ENCODE measurements at regions not wholly inside any gene's neighbourhood (a gene's known extent, or its start where the extent isn't known, plus 50 kb on each side); places are given as distances from the start of the nearest gene placed in this dataset.
A peak's percentile ranks its signal among the peaks of the same experiment; 100 is the strongest.

- H3K4me3 Mint-ChIP-seq = no peak overlapping the region
- ChIA-PET CTCF (no interaction called here), POLR2A (no interaction called here)
- intact Hi-C loops (cut with micrococcal nuclease) = no loop called here
- H3K27ac Mint-ChIP-seq = no peak overlapping the region
- peaks cover 29% of the 10 kb centered on the region for H3K27me3 Mint-ChIP-seq
- no peaks in the 10 kb centered on the region for H3K9me3 Mint-ChIP-seq
- no peak for DNase-seq
- no peaks in the 10 kb centered on the region for H3K36me3 Mint-ChIP-seq
- H3K4me1 Mint-ChIP-seq (ENCODE audit: low read depth) = no peaks in the 10 kb centered on the region
These were observed 98.0 kb upstream of the GPR26 start for GRCh38 chr10:123567984-123568739.

GRCh38 chr10:123568751-123569150 is 97.4 kb upstream of the GPR26 start:
- H3K27ac Mint-ChIP-seq = no peak overlapping the region
- no peaks in the 10 kb centered on the region for H3K4me1 Mint-ChIP-seq (ENCODE audit: low read depth)
- no peak for DNase-seq
- H3K36me3 Mint-ChIP-seq = no peaks in the 10 kb centered on the region
- no peaks in the 10 kb centered on the region for H3K9me3 Mint-ChIP-seq
- ChIA-PET POLR2A (no interaction called here), CTCF (no interaction called here)
- peaks cover 29% of the 10 kb centered on the region for H3K27me3 Mint-ChIP-seq
- intact Hi-C loops (cut with micrococcal nuclease) = no loop called here
- H3K4me3 Mint-ChIP-seq = no peak overlapping the region

- Mint-ChIP-seq H3K36me3 (no peaks in the 10 kb centered on the region), H3K4me3 (no peak overlapping the region), H3K4me1 (ENCODE audit: low read depth) (no peaks in the 10 kb centered on the region), H3K27ac (no peak overlapping the region), H3K9me3 (no peaks in the 10 kb centered on the region), H3K27me3 (peaks cover 32% of the 10 kb centered on the region)
- ChIA-PET POLR2A (no interaction called here), CTCF (no interaction called here)
- no peak for DNase-seq
- intact Hi-C loops (cut with micrococcal nuclease) = no loop called here
These were observed 96.6 kb upstream of the GPR26 start for GRCh38 chr10:123569436-123570035.

- ChIA-PET CTCF (no interaction called here), POLR2A (no interaction called here)
- H3K27me3 Mint-ChIP-seq = peaks cover 36% of the 10 kb centered on the region
- H3K36me3 Mint-ChIP-seq = no peaks in the 10 kb centered on the region
- no peak overlapping the region for H3K27ac Mint-ChIP-seq
- no peaks in the 10 kb centered on the region for H3K9me3 Mint-ChIP-seq
- no peak overlapping the region for H3K4me3 Mint-ChIP-seq
- no peaks in the 10 kb centered on the region for H3K4me1 Mint-ChIP-seq (ENCODE audit: low read depth)
- intact Hi-C loops (cut with micrococcal nuclease) = no loop called here
- no peak for DNase-seq
These were observed 95.9 kb upstream of the GPR26 start for GRCh38 chr10:123570051-123570897.

- H3K27me3 Mint-ChIP-seq = peaks cover 36% of the 10 kb centered on the region
- no peak overlapping the region for H3K27ac Mint-ChIP-seq
- H3K36me3 Mint-ChIP-seq = no peaks in the 10 kb centered on the region
- ChIA-PET POLR2A (no interaction called here), CTCF (interaction anchor here (0.7 kb wide), 1 partner anchor 98 kb away, joined by 3 read pairs; no protein-coding TSS in a partner anchor)
- H3K4me1 Mint-ChIP-seq (ENCODE audit: low read depth) = no peaks in the 10 kb centered on the region
- no peaks in the 10 kb centered on the region for H3K9me3 Mint-ChIP-seq
- no peak for DNase-seq
- intact Hi-C loops (cut with micrococcal nuclease) = no loop called here
- H3K4me3 Mint-ChIP-seq = no peak overlapping the region
These were observed 95.1 kb upstream of the GPR26 start for GRCh38 chr10:123570898-123571515.

GRCh38 chr10:123571978-123572377 is 94.2 kb upstream of the GPR26 start:
- Mint-ChIP-seq H3K27me3 (peaks cover 36% of the 10 kb centered on the region), H3K4me3 (no peak overlapping the region), H3K36me3 (no peaks in the 10 kb centered on the region), H3K27ac (no peak overlapping the region), H3K9me3 (no peaks in the 10 kb centered on the region), H3K4me1 (ENCODE audit: low read depth) (no peaks in the 10 kb centered on the region)
- intact Hi-C loops (cut with micrococcal nuclease) = no loop called here
- ChIA-PET CTCF (interaction anchor here (0.7 kb wide), 1 partner anchor 97 kb away, joined by 3 read pairs; no protein-coding TSS in a partner anchor), POLR2A (no interaction called here)
- no peak for DNase-seq

- peak; percentile 51 for DNase-seq
- Mint-ChIP-seq H3K4me1 (ENCODE audit: low read depth) (no peaks in the 10 kb centered on the region), H3K9me3 (no peaks in the 10 kb centered on the region), H3K4me3 (no peak overlapping the region), H3K27ac (no peak overlapping the region), H3K27me3 (peaks cover 32% of the 10 kb centered on the region), H3K36me3 (no peaks in the 10 kb centered on the region)
- intact Hi-C loops (cut with micrococcal nuclease) = no loop called here
- CTCF ChIA-PET = interaction anchor here (0.6 to 2.3 kb wide), 10 partner anchors 9 to 928 kb away, joined by 3 to 9 read pairs (median 3); no protein-coding TSS in a partner anchor
- POLR2A ChIA-PET = no interaction called here
These were observed 92.7 kb upstream of the GPR26 start for GRCh38 chr10:123573236-123574108.

GRCh38 chr10:123574109-123574698 is 92.0 kb upstream of the GPR26 start:
- intact Hi-C loops (cut with micrococcal nuclease) = no loop called here
- H3K27ac Mint-ChIP-seq = no peak overlapping the region
- H3K4me3 Mint-ChIP-seq = no peak overlapping the region
- CTCF ChIA-PET = interaction anchor here (1.0 to 2.3 kb wide), 5 partner anchors 8 to 929 kb away, joined by 3 to 9 read pairs (median 5); no protein-coding TSS in a partner anchor
- no peaks in the 10 kb centered on the region for H3K4me1 Mint-ChIP-seq (ENCODE audit: low read depth)
- H3K36me3 Mint-ChIP-seq = no peaks in the 10 kb centered on the region
- H3K9me3 Mint-ChIP-seq = no peaks in the 10 kb centered on the region
- POLR2A ChIA-PET = no interaction called here
- peaks cover 25% of the 10 kb centered on the region for H3K27me3 Mint-ChIP-seq
- no peak for DNase-seq

- H3K27me3 Mint-ChIP-seq = peaks cover 25% of the 10 kb centered on the region
- ChIA-PET CTCF (no interaction called here), POLR2A (no interaction called here)
- no peaks in the 10 kb centered on the region for H3K9me3 Mint-ChIP-seq
- H3K36me3 Mint-ChIP-seq = no peaks in the 10 kb centered on the region
- H3K27ac Mint-ChIP-seq = no peak overlapping the region
- H3K4me3 Mint-ChIP-seq = no peak overlapping the region
- H3K4me1 Mint-ChIP-seq (ENCODE audit: low read depth) = no peaks in the 10 kb centered on the region
- DNase-seq = no peak
- intact Hi-C loops (cut with micrococcal nuclease) = no loop called here
These were observed 91.0 kb upstream of the GPR26 start for GRCh38 chr10:123575105-123575504.

GRCh38 chr10:123576706-123577105 is 89.4 kb upstream of the GPR26 start:
- ChIA-PET POLR2A (no interaction called here), CTCF (interaction anchor here (0.6 to 0.7 kb wide), 2 partner anchors 90 to 484 kb away, joined by 3 read pairs; no protein-coding TSS in a partner anchor)
- intact Hi-C loops (cut with micrococcal nuclease) = no loop called here
- Mint-ChIP-seq H3K27me3 (peaks cover 30% of the 10 kb centered on the region), H3K27ac (no peak overlapping the region), H3K9me3 (no peaks in the 10 kb centered on the region), H3K4me1 (ENCODE audit: low read depth) (no peaks in the 10 kb centered on the region), H3K36me3 (no peaks in the 10 kb centered on the region), H3K4me3 (no peak overlapping the region)
- no peak for DNase-seq

GRCh38 chr10:123577921-123578461 is 88.2 kb upstream of the GPR26 start:
- Mint-ChIP-seq H3K36me3 (no peaks in the 10 kb centered on the region), H3K27me3 (peaks cover 33% of the 10 kb centered on the region), H3K27ac (no peak overlapping the region), H3K9me3 (no peaks in the 10 kb centered on the region), H3K4me1 (ENCODE audit: low read depth) (no peaks in the 10 kb centered on the region), H3K4me3 (no peak overlapping the region)
- ChIA-PET CTCF (no interaction called here), POLR2A (no interaction called here)
- no peak for DNase-seq
- intact Hi-C loops (cut with micrococcal nuclease) = no loop called here
